ENCODE measurements at regions not wholly inside any gene's neighbourhood (a gene's known extent, or its start where the extent isn't known, plus 50 kb on each side); places are given as distances from the start of the nearest gene placed in this dataset.

GRCh38 chr13:78460176-78460575 lies 143.2 kb downstream of the POU4F1 start:
- Mint-ChIP-seq H3K4me1 (ENCODE audit: unreplicated experiment) (no peaks in the 10 kb centered on the region), H3K36me3 (ENCODE audit: unreplicated experiment) (no peaks in the 10 kb centered on the region), H3K27me3 (ENCODE audit: unreplicated experiment) (no peaks in the 10 kb centered on the region), H3K9me3 (ENCODE audit: unreplicated experiment) (peaks cover 9% of the 10 kb centered on the region), H3K4me3 (ENCODE audit: unreplicated experiment) (no peak overlapping the region), H3K27ac (ENCODE audit: unreplicated experiment) (no peak overlapping the region)
- no peak for DNase-seq (ENCODE audit: extremely low spot score, unreplicated experiment)
- TF ChIP-seq CTCF (IDR thresholded peaks at IDR 0.05), result no peak

- Mint-ChIP-seq H3K9me3 (ENCODE audit: unreplicated experiment) (no peaks in the 10 kb centered on the region), H3K4me3 (ENCODE audit: unreplicated experiment) (no peak overlapping the region), H3K36me3 (ENCODE audit: unreplicated experiment) (no peaks in the 10 kb centered on the region), H3K27ac (ENCODE audit: unreplicated experiment) (no peak overlapping the region), H3K27me3 (ENCODE audit: unreplicated experiment) (no peaks in the 10 kb centered on the region), H3K4me1 (ENCODE audit: unreplicated experiment) (no peaks in the 10 kb centered on the region)
- no peak for DNase-seq (ENCODE audit: extremely low spot score, unreplicated experiment)
- TF ChIP-seq CTCF (IDR thresholded peaks at IDR 0.05), result no peak
These were observed 159.5 kb downstream of the POU4F1 start for GRCh38 chr13:78443839-78444238.

GRCh38 chr13:78437781-78438180 lies 165.6 kb downstream of the POU4F1 start:
- no peaks in the 10 kb centered on the region for H3K4me1 Mint-ChIP-seq (ENCODE audit: unreplicated experiment)
- no peak overlapping the region for H3K27ac Mint-ChIP-seq (ENCODE audit: unreplicated experiment)
- H3K27me3 Mint-ChIP-seq (ENCODE audit: unreplicated experiment), result no peaks in the 10 kb centered on the region
- no peak for TF ChIP-seq CTCF (IDR thresholded peaks at IDR 0.05)
- no peaks in the 10 kb centered on the region for H3K9me3 Mint-ChIP-seq (ENCODE audit: unreplicated experiment)
- H3K4me3 Mint-ChIP-seq (ENCODE audit: unreplicated experiment), result no peak overlapping the region
- no peaks in the 10 kb centered on the region for H3K36me3 Mint-ChIP-seq (ENCODE audit: unreplicated experiment)
- DNase-seq (ENCODE audit: extremely low spot score, unreplicated experiment), result no peak

- TF ChIP-seq CTCF (IDR thresholded peaks at IDR 0.05), result no peak
- H3K9me3 Mint-ChIP-seq (ENCODE audit: unreplicated experiment), result no peaks in the 10 kb centered on the region
- H3K36me3 Mint-ChIP-seq (ENCODE audit: unreplicated experiment), result no peaks in the 10 kb centered on the region
- no peaks in the 10 kb centered on the region for H3K4me1 Mint-ChIP-seq (ENCODE audit: unreplicated experiment)
- DNase-seq (ENCODE audit: extremely low spot score, unreplicated experiment), result no peak
- H3K27me3 Mint-ChIP-seq (ENCODE audit: unreplicated experiment), result no peaks in the 10 kb centered on the region
- no peak overlapping the region for H3K27ac Mint-ChIP-seq (ENCODE audit: unreplicated experiment)
- H3K4me3 Mint-ChIP-seq (ENCODE audit: unreplicated experiment), result no peak overlapping the region
These were observed 167.0 kb downstream of the POU4F1 start for GRCh38 chr13:78436311-78436710.

- Mint-ChIP-seq H3K36me3 (ENCODE audit: unreplicated experiment) (no peaks in the 10 kb centered on the region), H3K27ac (ENCODE audit: unreplicated experiment) (no peak overlapping the region)
These were observed 172.0 kb downstream of the POU4F1 start for GRCh38 chr13:78431328-78431727.

More at GRCh38 chr13:78431328-78431727, 172.0 kb downstream of the POU4F1 start:
- no peak for DNase-seq (ENCODE audit: extremely low spot score, unreplicated experiment)
- H3K4me1 Mint-ChIP-seq (ENCODE audit: unreplicated experiment), result no peaks in the 10 kb centered on the region
- peaks cover 3% of the 10 kb centered on the region for H3K27me3 Mint-ChIP-seq (ENCODE audit: unreplicated experiment)
- no peak overlapping the region for H3K4me3 Mint-ChIP-seq (ENCODE audit: unreplicated experiment)
- no peak for TF ChIP-seq CTCF (IDR thresholded peaks at IDR 0.05)
- no peaks in the 10 kb centered on the region for H3K9me3 Mint-ChIP-seq (ENCODE audit: unreplicated experiment)
